ENCODE measurements at regions not wholly inside any gene's neighbourhood (a gene's known extent, or its start where the extent isn't known, plus 50 kb on each side); places are given as distances from the start of the nearest gene placed in this dataset.

DNA sequence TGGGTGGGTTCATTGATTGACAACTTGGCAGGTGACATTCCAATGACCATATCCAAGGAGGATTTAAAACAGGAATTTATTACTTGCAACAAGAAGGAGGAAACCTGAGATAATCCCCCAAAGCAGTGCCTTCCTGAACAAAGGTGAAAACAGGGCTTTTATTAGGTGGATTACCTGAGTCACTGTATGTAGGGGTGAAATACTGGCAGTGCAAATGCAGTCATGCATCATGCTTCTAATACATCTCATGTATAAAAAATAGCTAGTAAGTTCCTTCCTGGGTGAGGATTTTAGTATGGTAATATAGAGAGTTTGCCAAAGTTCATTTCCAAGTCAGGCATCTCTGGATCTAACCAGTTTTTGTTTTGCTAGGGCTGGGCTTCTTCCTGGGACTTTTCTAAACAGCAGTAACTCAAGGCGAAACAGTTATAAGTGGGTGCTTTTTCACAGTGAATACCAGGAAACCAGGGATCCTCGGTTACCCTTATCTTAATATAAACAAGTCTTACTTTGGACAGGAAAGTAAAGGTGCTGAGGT lies 583.4 kb upstream of the LRRTM1 start:
- Histone ChIP-seq H3K4me1 (no peaks in the 10 kb centered on the region), H3K27me3 (ENCODE audit: low read depth) (no peaks in the 10 kb centered on the region), H3K9me3 (replicated peaks) (no peaks in the 10 kb centered on the region), H3K4me3 (no peak overlapping the region), H3K36me3 (no peaks in the 10 kb centered on the region), H3K27ac (replicated peaks) (no peak overlapping the region)
- intact Hi-C loops (cut with micrococcal nuclease): no loop called here
- TF ChIP-seq, protein P1, sequence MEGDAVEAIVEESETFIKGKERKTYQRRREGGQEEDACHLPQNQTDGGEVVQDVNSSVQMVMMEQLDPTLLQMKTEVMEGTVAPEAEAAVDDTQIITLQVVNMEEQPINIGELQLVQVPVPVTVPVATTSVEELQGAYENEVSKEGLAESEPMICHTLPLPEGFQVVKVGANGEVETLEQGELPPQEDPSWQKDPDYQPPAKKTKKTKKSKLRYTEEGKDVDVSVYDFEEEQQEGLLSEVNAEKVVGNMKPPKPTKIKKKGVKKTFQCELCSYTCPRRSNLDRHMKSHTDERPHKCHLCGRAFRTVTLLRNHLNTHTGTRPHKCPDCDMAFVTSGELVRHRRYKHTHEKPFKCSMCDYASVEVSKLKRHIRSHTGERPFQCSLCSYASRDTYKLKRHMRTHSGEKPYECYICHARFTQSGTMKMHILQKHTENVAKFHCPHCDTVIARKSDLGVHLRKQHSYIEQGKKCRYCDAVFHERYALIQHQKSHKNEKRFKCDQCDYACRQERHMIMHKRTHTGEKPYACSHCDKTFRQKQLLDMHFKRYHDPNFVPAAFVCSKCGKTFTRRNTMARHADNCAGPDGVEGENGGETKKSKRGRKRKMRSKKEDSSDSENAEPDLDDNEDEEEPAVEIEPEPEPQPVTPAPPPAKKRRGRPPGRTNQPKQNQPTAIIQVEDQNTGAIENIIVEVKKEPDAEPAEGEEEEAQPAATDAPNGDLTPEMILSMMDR (IDR thresholded peaks at IDR 0.05; ENCODE audit: borderline replicate concordance): no peak
- DNase-seq: no peak

DNA sequence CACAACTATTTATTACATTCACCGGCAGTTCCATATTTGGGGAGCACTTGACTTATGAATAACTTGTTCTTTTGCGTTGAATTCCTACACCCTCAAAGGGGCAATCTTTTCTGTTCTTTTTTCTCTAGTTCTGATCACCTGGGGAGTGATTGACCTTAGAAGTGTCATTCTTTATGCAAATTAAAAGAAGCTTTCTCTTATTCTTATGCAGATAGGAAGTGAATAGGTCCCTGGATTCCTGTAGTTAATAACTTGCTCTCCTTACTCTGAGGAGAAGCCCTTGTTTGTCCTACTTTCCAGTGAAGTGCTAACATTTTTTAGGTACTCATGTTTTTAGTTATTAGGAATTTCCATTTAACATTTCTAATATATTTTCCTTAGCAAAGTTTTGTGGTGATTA lies 569.8 kb upstream of the LRRTM1 start:
- Histone ChIP-seq H3K27ac (replicated peaks) (no peak overlapping the region), H3K27me3 (ENCODE audit: low read depth) (no peaks in the 10 kb centered on the region), H3K36me3 (no peaks in the 10 kb centered on the region), H3K9me3 (replicated peaks) (no peaks in the 10 kb centered on the region), H3K4me1 (no peaks in the 10 kb centered on the region), H3K4me3 (no peak overlapping the region)
- intact Hi-C loops (cut with micrococcal nuclease): no loop called here
- TF ChIP-seq, protein P1 (IDR thresholded peaks at IDR 0.05; ENCODE audit: borderline replicate concordance): no peak
- no peak for DNase-seq

DNA sequence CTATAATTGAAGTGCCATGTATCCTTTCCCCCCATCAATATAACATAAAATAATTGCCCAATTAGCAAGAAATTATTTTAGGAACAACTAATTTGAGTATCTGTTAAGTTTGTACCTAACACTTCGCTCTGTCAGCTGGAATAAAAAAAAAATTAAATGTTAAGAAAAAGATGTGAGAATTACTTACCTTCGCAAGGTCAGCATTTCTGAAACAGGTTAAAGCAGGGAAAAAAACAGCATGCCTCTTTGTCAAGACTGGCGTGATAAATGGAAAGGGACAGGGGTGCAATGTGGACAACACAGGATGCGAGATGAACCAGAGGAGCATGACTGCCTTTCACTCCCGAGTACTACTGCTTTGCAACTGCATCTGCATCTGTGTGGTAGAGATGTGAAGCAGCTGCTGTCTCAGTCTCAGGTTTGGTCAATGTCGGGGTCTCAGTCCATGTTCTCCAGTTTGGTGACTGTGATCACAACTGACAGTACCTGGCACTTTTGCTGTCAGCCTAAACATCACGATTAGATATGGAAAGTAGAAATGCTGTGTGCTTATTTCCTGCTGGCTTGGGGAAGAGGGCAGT lies 565.4 kb upstream of the LRRTM1 start:
- Histone ChIP-seq H3K9me3 (replicated peaks) (no peaks in the 10 kb centered on the region), H3K36me3 (no peaks in the 10 kb centered on the region), H3K27me3 (ENCODE audit: low read depth) (no peaks in the 10 kb centered on the region), H3K4me3 (no peak overlapping the region), H3K27ac (replicated peaks) (no peak overlapping the region), H3K4me1 (no peaks in the 10 kb centered on the region)
- intact Hi-C loops (cut with micrococcal nuclease): no loop called here
- DNase-seq: no peak
- TF ChIP-seq, protein P1 (IDR thresholded peaks at IDR 0.05; ENCODE audit: borderline replicate concordance): no peak

DNA sequence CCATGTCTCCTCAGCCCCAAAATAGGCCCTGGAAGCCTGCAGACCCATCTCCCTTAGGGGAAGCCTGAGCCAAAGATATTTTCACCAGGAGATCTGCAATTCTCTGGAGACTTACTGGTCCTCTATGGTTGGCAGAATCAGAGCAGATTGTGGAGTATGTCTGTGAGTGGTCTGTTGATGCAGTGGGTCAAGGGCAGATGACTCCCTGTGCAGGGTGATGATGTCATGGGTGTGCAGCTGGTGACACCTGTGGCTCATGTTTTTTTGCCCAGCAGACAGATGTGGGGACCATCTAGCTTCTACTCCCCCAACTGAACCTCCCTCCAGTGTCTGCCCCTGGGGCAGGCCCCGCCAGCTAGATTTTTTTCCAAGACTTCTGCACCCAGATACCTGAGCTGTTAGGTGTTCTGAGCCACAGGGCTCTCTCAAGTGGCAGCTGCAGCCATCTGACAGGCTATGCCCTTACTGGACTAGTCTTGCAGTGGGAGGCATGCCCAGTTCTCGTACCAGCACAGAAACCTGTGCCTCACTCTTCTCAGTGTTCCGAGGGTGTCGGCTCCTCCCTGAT lies 558.7 kb upstream of the LRRTM1 start:
- H3K4me1 ChIP-seq: no peaks in the 10 kb centered on the region
- intact Hi-C loops (cut with micrococcal nuclease): no loop called here
- H3K4me3 ChIP-seq: no peak overlapping the region
- no peaks in the 10 kb centered on the region for H3K9me3 ChIP-seq (replicated peaks)
- H3K27me3 ChIP-seq (ENCODE audit: low read depth): no peaks in the 10 kb centered on the region
- TF ChIP-seq, protein P1 (IDR thresholded peaks at IDR 0.05; ENCODE audit: borderline replicate concordance): no peak
- DNase-seq: no peak
- H3K36me3 ChIP-seq: no peaks in the 10 kb centered on the region
- no peak overlapping the region for H3K27ac ChIP-seq (replicated peaks)

DNA sequence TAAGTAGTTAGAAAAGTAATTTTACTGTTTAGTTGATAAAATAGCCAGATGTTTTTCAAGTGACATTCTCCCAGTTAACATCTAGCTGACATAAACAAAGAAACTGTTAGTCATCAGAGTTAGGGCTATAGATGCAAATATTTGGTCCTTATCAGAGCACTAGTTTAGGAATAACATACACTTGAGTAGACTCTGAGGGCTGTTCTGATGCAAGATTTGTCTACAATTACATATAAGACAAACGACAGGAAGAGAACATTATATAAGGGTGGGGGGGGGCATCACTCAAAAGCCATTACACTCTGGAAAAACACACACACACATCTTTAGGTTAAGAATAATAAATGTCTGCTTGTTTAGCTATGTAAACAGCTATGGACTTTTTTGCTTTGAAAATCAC lies 554.4 kb upstream of the LRRTM1 start:
- no peaks in the 10 kb centered on the region for H3K4me1 ChIP-seq
- TF ChIP-seq, protein P1 (IDR thresholded peaks at IDR 0.05; ENCODE audit: borderline replicate concordance): no peak
- no peaks in the 10 kb centered on the region for H3K27me3 ChIP-seq (ENCODE audit: low read depth)
- H3K4me3 ChIP-seq: no peak overlapping the region
- H3K36me3 ChIP-seq: no peaks in the 10 kb centered on the region
- H3K9me3 ChIP-seq (replicated peaks): no peaks in the 10 kb centered on the region
- no peak for DNase-seq
- intact Hi-C loops (cut with micrococcal nuclease): no loop called here
- H3K27ac ChIP-seq (replicated peaks): no peak overlapping the region

Data from left ventricle myocardium inferior (tissue), 1 donor.